Sigmoid colon (tissue), 4 donors: ENCODE measurements at regions not wholly inside any gene's neighbourhood (a gene's known extent, or its start where the extent isn't known, plus 50 kb on each side); places are given as distances from the start of the nearest gene placed in this dataset.

Experiments
- POLR2A ChIP-seq, 2 donors: fragments of 450-650 bp; IDR thresholded peaks; one replicate each; pipeline ENCODE4 v1.6.1; 2016; ENCODE audit warnings: antibody characterized with exemption in 2 of 2, mild to moderate bottlenecking in 2 of 2, moderate library complexity in 2 of 2
- POLR2AphosphoS5 ChIP-seq, 4 donors: sonication (generic); formaldehyde crosslinking; IDR thresholded peaks; one replicate each; pipeline ENCODE4 v1.6.1; 2017; ENCODE audit warnings: antibody characterized with exemption in 4 of 4
- TF ChIP-seq, protein P1 (sequence below), 4 experiments: fragments of 450-650 bp in 3 of 4; fragments of 200-600 bp in 1 of 4; IDR thresholded peaks; one replicate each; pipeline ENCODE4 v1.5.1; 2016 to 2019; ENCODE audit warnings: antibody characterized with exemption in 4 of 4, mild to moderate bottlenecking in 3 of 4, moderate library complexity in 2 of 4

DNA sequence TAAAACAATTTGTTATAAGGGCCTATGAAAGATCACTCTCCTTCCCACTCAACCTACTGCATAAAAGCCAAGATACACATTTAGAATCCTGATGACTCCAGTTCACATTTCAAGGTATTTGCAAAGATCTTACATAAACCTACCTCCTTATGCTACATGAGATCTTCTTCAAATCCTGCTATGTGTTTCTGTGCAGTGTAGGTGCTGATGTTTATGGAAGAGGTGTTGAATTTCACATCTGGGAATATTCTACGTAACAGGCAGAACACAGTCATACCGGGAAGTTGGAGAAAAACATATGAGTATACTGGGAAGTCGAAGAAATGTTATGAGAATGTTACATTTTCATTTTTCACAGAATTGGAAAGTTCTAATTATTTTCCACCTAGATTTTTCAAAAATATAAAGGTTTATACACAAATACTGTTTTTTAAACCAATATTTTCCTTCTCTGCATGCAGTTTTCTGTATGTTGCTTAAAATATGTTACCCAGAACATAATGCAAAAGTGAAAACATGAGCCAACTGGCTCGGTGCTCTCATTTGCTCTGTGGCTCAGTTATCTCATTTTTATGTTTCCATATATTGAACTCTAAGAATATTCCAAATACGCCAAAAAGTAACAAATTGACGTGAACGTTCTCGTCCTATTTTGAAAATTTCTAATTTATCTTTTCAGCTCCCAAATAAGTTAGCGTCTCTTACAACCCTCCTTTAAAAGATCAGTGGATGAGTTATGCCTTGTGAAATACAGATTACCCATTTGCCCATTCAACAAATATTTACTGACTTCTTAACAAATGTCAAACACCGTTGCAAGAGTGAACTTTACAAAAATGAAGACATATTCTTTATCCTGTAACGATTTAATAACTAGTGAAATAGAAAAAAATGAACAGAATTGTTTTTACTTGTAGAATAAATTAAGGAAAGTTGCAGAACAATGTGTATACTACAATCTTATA, 899.3 kb downstream of the STIM2 start:
- TF ChIP-seq, protein P1, sequence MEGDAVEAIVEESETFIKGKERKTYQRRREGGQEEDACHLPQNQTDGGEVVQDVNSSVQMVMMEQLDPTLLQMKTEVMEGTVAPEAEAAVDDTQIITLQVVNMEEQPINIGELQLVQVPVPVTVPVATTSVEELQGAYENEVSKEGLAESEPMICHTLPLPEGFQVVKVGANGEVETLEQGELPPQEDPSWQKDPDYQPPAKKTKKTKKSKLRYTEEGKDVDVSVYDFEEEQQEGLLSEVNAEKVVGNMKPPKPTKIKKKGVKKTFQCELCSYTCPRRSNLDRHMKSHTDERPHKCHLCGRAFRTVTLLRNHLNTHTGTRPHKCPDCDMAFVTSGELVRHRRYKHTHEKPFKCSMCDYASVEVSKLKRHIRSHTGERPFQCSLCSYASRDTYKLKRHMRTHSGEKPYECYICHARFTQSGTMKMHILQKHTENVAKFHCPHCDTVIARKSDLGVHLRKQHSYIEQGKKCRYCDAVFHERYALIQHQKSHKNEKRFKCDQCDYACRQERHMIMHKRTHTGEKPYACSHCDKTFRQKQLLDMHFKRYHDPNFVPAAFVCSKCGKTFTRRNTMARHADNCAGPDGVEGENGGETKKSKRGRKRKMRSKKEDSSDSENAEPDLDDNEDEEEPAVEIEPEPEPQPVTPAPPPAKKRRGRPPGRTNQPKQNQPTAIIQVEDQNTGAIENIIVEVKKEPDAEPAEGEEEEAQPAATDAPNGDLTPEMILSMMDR (IDR thresholded peaks at IDR 0.05): no peak
- no peak for TF ChIP-seq POLR2AphosphoS5 (IDR thresholded peaks at IDR 0.05)
- no peak for TF ChIP-seq POLR2A (IDR thresholded peaks at IDR 0.05)
